Calu3 (cell line): ENCODE measurements at regions not wholly inside any gene's neighbourhood (a gene's known extent, or its start where the extent isn't known, plus 50 kb on each side); places are given as distances from the start of the nearest gene placed in this dataset.

ENCODE experiments used
- BruUV-seq: library from RNA; stranded (reverse); fragments of 400-500 nt; replicated peaks from 2 replicates; lab custom pipeline; 2021; lab: Mats Ljungman, UMichigan
- CTCF ChIA-PET: fragments of 300-600 bp; sonication (Branson Sonifier 250); formaldehyde crosslinking; loops from one replicate; lab custom pipeline; 2022; ENCODE audit warnings: antibody characterized with exemption; lab: Charles Lee
- DNase-seq: peaks from one replicate; pipeline ENCODE4 v3.0.0; 2022
- H3K27ac Mint-ChIP-seq: one replicate; pipeline ENCODE4 v1.8.0; 2022; ENCODE audit warnings: mixed read lengths; ENCODE audit not compliant: unreplicated experiment
- H3K27me3 Mint-ChIP-seq: one replicate; pipeline ENCODE4 v1.8.0; 2022; ENCODE audit warnings: mixed read lengths; ENCODE audit not compliant: unreplicated experiment
- H3K36me3 Mint-ChIP-seq: one replicate; pipeline ENCODE4 v1.8.0; 2022; ENCODE audit warnings: mild to moderate bottlenecking, moderate library complexity, mixed read lengths; ENCODE audit not compliant: insufficient read depth, unreplicated experiment
- H3K4me1 Mint-ChIP-seq: one replicate; pipeline ENCODE4 v1.8.0; 2022; ENCODE audit warnings: mild to moderate bottlenecking, low read depth, mixed read lengths; ENCODE audit not compliant: unreplicated experiment
- H3K4me3 Mint-ChIP-seq: one replicate; pipeline ENCODE4 v1.8.0; 2022; ENCODE audit warnings: mild to moderate bottlenecking, low read depth, moderate library complexity, mixed read lengths; ENCODE audit not compliant: unreplicated experiment
- H3K9me3 Mint-ChIP-seq: one replicate; pipeline ENCODE4 v1.8.0; 2022; ENCODE audit warnings: low read depth, mixed read lengths; ENCODE audit not compliant: unreplicated experiment
- CTCF ChIP-seq: fragments of 200-600 bp; IDR thresholded peaks from one replicate; pipeline ENCODE4 v1.8.0; 2022; ENCODE audit warnings: antibody characterized with exemption; ENCODE audit not compliant: unreplicated experiment
- intact Hi-C: fragments of 100-400 bp; cut with micrococcal nuclease; formaldehyde crosslinking; loops from one replicate; pipeline ENCODE4 v1.10.0; 2022; ENCODE audit not compliant: unreplicated experiment

GRCh38 chr2:8477552-8478470, 204.0 kb upstream of the ID2 start:
- Mint-ChIP-seq H3K4me3 (no peak overlapping the region), H3K4me1 (peaks cover 77% of the 10 kb centered on the region), H3K9me3 (no peaks in the 10 kb centered on the region), H3K36me3 (peaks cover 26% of the 10 kb centered on the region), H3K27ac (peak overlapping the region; percentile 86), H3K27me3 (no peaks in the 10 kb centered on the region)
- CTCF ChIA-PET, result interaction anchor here (0.9 to 1.4 kb wide), 2 partner anchors 67 to 216 kb away, joined by 3 read pairs; no protein-coding TSS in a partner anchor
- intact Hi-C loops, result loop anchor here (1.0 to 10.0 kb wide), 5 partner anchors 15 to 373 kb away; partner anchors contain the start of gene ID2
- no TSS peak for BruUV-seq
- no peak for TF ChIP-seq CTCF
- DNase-seq, result no peak

- CTCF ChIA-PET, result interaction anchor here (1.4 kb wide), 1 partner anchor 215 kb away, joined by 3 read pairs; no protein-coding TSS in a partner anchor
- peaks cover 71% of the 10 kb centered on the region for H3K4me1 Mint-ChIP-seq
- intact Hi-C loops, result loop anchor here (5.0 to 10.0 kb wide), 3 partner anchors 149 to 374 kb away; partner anchors contain the start of gene ID2
- no peak for DNase-seq
- H3K27me3 Mint-ChIP-seq, result no peaks in the 10 kb centered on the region
- H3K4me3 Mint-ChIP-seq, result no peak overlapping the region
- no peak for TF ChIP-seq CTCF
- H3K36me3 Mint-ChIP-seq, result peaks cover 26% of the 10 kb centered on the region
- no peaks in the 10 kb centered on the region for H3K9me3 Mint-ChIP-seq
- no peak overlapping the region for H3K27ac Mint-ChIP-seq
- no TSS peak for BruUV-seq
Observed at GRCh38 chr2:8478471-8478793, 203.4 kb upstream of the ID2 start.

- BruUV-seq, result no TSS peak
- Mint-ChIP-seq H3K4me1 (peaks cover 65% of the 10 kb centered on the region), H3K27me3 (no peaks in the 10 kb centered on the region), H3K36me3 (peaks cover 25% of the 10 kb centered on the region), H3K9me3 (no peaks in the 10 kb centered on the region), H3K4me3 (no peak overlapping the region), H3K27ac (no peak overlapping the region)
- no peak for DNase-seq
- intact Hi-C loops, result loop anchor here (5.0 to 10.0 kb wide), 3 partner anchors 148 to 374 kb away; partner anchors contain the start of gene ID2
- CTCF ChIA-PET, result interaction anchor here (0.7 kb wide), 1 partner anchor 74 kb away, joined by 3 read pairs; no protein-coding TSS in a partner anchor
- no peak for TF ChIP-seq CTCF
Observed at GRCh38 chr2:8479298-8479697, 202.6 kb upstream of the ID2 start.

GRCh38 chr2:8480915-8481314, 200.9 kb upstream of the ID2 start:
- intact Hi-C loops, result no loop called here
- H3K36me3 Mint-ChIP-seq, result peaks cover 19% of the 10 kb centered on the region
- no peak for TF ChIP-seq CTCF
- DNase-seq, result no peak
- no peak overlapping the region for H3K4me3 Mint-ChIP-seq
- H3K9me3 Mint-ChIP-seq, result no peaks in the 10 kb centered on the region
- peaks cover 57% of the 10 kb centered on the region for H3K4me1 Mint-ChIP-seq
- CTCF ChIA-PET, result no interaction called here
- BruUV-seq, result no TSS peak
- H3K27me3 Mint-ChIP-seq, result no peaks in the 10 kb centered on the region
- no peak overlapping the region for H3K27ac Mint-ChIP-seq
